Renal cortex interstitium (tissue), 11 donors: ENCODE measurements at regions not wholly inside any gene's neighbourhood (a gene's known extent, or its start where the extent isn't known, plus 50 kb on each side); places are given as distances from the start of the nearest gene placed in this dataset.
"Not testable (repeated sequence)": the region's sequence is repeated elsewhere in the genome, so short reads cannot be mapped to it uniquely, and the experiment has no call there.

Source experiments
- DNase-seq, 11 donors: peaks; one replicate each; pipeline ENCODE4 v3.0.0-alpha.2; 2013; ENCODE audit warnings: low read depth in 9 of 11, low spot score in 4 of 11; ENCODE audit errors: extremely low read depth in 1 of 11

DNA sequence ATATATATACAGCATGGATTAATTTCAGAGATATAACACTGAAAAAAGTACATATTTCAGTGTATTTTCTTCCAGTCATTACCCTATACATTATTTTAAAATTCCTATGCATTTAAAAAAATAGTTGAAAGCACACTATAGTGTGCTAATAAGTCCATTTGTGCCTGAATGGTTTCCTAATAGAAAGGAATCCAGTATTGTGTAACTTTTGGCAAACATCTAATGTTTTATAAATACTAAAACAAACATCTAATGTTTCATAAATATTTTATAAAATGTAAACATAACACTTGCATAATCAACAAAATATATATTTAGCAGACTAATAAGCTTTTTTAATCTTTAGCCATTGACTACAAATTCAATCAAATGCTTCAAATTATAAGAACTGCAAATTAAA lies 126.6 kb upstream of the FIBIN start:
- no peak for DNase-seq

DNA sequence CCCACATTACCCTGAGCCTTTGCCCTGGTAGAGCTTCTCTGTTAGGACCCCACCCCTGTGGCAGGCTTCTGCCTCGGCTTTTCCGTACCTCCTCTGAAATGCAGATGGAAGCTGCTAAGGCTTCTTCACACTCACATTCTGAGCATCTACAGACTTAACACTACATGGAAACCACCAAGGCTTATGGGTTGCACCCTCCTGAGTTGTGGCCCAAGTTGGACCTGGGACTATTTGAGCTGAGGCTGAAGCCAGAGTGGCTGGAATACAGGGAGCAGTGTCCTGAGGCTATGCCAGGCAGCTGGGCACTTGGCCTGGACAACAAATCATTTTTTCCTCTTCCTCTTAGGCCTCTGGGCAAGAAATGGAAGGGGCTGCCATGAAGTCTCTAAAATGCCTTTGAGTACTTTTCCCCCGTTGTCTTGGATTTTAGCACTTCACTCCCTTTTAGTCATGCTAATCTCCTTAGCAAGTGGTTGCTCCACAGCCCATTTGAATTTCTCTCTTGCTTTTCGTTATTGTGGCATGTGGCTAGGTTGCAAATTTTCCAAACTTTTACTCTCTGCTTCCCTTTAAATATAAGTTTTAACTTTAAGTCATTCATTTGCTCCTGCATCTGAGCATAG lies 114.8 kb upstream of the FIBIN start:
- DNase-seq = no peak

DNA sequence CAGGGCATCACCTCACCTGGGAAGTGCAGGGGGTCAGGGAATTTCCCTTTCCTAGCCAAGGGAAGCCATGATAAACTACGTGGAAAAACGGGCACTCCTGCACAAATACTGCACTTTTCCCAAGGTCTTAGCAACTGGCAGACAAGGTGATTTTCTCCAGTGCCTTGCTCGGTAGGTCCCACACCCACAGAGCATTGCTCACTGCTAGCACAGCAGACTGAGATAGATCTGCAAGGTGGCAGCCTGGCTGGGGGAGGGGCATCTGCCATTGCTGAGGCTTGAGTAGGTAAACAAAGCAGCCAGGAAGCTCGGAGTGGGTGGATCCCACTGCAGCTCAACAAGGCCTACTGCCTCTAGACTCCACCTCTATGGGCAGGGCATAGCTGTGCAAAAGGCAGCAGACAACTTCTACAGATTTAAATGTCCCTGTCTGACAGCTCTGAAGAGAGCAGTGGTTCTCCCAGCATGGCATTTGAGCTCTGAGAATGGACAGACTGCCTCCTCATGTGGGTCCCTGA lies 111.5 kb upstream of the FIBIN start:
- not testable (repeated sequence) for DNase-seq

DNA sequence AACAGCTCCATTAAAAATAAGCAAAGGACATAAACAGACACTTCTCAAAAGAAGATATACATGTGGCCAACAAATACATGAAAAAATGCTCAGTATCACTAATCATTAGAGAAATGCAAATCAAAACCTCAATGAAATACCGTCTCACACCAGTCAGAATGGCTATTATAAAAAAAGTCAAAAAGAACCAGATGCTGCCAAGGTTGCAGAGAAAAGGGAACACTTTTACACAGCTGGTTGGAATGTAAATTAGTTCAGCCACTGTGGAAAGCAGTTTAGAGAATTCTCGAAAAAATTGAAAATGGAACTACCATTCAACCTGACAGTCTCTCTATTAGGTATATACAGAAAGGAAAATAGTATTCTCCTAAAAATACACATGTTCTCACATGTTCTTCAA lies 102.4 kb upstream of the FIBIN start:
- no peak for DNase-seq

DNA sequence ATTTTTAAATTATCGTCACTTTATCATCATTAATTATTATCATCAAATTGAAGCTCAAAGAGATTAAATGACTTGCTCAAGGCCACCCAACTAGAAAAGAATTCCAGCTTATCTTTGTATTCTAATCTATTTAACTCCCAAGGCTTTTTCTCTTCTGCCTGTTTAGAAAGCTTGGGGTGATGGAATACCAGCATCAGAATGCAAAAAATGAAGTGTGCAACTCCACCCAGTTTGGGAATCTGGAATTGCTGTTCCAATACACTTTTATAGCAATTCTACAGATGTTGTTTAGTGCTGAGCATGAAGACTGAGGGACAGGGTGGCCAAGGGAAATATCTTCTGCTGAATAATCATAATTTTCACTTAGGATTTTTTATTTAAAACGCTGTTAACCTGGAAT lies 97.2 kb upstream of the FIBIN start:
- no peak for DNase-seq

DNA sequence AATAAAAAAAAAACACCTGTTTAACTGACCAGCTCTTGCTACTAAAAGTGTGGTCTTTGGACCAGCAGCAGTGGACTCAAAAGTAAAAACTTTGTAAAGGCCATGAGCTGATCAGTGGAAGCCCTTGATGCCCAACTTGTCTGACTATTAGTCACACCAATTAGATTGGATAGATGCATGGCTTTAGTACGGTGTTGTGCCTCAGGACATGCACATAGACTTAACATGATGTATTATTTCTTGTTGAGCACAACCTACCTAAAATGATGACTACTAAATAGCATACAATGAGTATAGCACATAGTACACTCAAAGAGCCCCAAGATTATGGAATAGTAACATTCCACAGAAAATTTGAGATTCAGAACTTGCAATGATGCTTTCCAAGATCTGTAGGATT lies 95.1 kb upstream of the FIBIN start:
- DNase-seq = no peak

DNA sequence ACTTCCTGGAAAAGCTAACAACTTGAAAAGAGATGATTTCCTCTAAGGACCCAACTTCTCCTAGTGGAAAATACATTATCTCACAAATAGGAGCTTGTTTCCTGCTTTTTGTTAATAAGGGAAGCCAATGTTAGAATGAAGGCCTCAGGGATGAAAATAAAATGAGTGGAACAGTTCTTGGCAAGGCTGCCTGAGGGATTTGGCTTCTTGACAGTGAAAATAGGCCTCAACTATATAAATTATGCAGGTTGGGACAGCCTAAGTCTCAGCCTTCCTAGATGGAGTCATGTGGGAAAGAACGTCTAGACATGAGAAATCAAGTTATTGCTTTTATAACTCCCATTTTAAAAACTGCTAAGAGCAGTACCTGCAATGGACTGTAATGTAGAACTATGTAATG lies 92.8 kb upstream of the FIBIN start:
- peak in 8 of 11 donors; percentile 16 to 39 (median 18) for DNase-seq

DNA sequence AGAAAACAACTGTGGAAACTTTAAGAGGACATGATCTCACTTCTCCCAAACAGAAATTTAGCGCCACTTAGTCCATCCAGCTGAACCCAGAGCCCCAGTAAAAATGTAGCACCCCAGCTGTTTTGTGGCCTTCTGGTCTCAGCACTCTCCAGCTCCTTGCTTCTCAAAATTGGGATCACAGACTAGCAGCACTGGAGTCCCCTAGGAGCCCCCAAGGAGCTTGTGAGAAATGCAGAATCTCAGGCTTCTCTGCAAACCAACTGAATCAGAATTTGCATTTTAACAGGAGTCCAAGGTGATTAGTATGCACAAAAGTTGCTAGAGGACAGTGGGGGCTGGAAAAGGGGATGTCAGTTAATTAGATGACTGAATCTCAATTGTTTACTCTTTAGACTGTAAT lies 89.8 kb upstream of the FIBIN start:
- DNase-seq = no peak

DNA sequence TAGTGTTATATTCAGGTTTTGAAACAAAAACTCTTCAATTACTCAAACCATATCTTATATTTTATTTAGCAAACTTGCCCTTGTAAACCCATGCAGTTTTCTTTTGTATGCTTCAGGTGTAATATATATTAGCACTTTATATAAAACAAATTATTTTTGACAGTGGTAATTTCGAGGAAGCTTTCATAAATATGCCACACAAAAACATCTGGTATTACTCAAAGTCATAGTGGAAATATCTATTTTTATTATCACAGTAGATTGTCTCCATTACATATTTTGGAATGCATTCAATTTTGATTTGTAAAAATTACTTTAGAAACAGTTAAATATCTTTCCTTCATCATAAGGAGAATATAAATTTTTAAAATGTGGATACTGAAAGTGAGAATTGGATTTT lies 89.1 kb upstream of the FIBIN start:
- no peak for DNase-seq

DNA sequence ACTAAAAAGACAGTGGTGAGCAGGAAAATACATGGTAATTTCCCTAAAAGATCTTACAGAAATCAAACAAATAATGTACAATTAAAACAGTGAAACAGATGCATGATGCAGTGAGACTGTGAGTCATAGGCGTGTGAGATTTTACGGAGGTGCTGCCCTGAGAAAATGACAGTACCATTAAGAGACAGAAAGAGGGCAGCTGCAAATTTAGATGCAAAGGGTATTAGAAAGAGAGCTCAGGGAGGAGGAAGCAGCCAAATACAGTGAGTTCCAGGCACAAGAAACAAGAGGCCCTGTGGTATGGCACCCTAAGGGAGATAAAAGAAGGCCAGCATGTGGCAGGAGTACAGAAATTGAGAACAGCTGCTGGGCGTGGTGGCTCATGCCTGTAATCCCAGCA lies 88.5 kb upstream of the FIBIN start:
- no peak for DNase-seq

DNA sequence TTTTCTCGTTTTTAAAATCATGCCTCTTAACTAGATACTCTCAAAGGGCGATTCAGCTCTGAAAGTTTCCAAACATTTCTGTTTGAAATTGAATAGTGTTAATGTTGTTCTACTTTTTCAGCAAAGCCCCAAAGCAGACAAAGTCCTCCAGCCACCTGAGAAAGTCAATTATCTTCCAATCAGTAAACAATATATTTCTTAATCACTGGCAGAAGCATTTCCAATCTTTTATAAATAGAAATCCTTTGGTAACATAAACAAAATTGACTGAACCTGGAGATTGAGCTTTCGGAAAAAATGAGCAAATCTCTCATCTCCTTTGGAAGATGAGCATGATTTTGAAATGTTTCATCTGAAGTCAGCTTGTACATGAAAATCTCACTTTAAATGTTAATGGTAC lies 84.4 kb upstream of the FIBIN start:
- DNase-seq = no peak

DNA sequence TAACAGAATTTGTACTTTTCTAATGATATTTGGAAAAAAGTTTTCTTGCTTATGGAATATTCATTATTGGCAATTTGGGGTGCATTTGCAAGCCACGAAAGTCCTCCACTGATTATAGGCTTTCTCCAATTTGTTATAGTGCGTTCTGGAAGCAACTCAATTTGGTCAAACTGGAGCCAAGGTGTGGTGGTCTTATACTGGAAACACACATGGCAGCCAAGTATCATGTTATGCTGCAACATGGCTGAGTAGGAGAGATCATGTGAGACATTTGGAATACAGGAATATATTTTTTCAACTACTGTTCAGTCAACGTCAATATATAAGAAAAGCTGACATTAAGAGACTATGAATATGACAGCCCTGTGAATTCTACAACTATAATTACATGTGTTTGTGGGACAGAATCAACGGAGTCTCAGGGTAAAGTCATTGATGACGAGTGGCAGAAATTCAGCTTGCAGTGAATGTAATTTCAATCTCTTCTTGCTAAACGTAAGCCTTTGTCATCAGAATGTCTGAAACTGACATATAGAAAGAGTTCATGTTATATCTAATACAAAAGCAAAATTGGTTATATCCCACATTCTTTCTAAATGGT lies 83.8 kb upstream of the FIBIN start:
- no peak for DNase-seq

DNA sequence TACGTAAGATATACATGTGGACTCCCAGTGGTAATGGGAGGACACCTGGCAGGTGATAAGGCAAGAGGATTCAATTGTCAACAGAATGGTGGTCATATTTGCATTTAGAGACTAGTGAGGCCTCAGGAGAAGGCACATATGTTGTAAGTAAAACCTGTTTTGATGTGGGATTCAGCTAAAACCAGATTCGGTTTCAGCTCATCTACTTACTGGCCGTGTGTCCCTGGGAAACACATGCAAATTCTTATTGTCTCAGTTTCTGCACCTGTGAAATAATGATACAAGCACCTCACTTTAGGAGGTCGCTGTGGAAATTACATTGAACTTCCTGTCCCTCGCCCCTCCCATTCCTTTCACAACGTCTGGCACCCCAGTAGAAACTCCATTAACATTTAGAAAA lies 78.9 kb upstream of the FIBIN start:
- DNase-seq = no peak

DNA sequence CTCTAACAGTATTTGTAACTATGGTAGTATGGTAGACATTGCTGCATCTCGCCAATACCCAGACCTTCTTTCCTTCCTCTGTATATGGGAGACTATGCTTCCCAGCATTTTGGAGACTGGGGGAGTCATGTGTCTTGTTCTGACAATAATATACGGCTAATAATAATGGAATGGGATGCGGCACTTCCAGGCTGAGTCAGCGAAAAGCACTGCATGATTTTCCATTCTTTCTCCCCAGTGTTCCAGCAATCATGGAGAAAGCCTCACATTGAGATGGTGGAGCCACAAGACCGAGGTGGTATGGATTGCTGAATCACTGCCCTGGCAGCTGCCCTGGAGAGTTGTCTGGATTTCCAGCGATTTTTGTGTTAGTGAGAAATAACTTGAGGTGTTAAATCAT lies 77.1 kb upstream of the FIBIN start:
- no peak for DNase-seq

DNA sequence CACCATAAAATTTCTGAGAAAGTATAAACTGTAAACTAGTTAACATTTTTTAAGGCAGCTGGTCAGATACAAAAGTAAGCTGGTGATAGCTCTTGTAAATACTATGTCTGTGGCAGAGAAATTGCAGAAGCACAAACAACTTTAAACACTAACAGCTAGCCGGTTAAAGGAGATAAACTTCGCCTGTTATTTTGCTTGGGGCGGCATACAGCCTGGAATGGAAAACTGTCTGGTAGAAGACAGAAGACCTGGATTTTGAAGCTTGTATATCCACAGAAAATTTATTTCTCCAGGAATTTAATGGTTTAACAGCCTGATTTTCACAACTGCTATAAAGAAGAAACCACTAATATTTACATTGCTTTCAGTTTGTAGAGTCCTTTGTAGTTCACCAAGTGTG lies 65.3 kb upstream of the FIBIN start:
- no peak for DNase-seq

DNA sequence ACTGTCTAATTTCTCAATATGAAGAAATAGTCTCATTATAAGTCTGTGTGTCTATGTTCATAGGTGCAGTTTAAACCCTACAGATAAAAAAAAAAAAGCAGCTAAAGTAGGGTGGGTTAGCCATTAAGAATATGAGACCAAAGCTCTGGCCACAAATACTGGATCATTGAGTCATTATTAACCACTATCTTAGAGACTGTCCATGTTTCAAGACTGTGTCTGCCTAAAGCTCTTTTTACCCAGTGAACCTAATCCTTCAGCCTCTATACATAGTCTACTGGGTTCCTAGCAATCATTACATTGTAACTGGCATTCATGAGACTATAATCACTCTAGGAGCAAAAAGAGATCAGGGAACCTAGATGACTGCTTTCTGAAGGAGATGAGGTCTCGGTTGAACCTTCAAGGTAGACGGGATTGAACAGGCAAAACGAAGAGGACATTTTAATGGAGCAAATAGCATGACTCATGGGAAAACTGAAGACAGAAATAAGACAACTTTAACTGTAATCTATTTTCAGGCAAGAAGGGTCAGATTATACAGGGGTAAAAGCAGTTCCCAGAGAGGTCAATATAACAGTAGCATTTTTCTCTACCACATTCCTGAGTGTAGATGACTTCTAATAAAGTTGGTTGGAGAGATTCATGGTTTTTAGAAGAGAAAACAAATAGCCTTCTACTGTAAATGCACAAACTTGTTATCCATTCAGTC lies 64.0 kb upstream of the FIBIN start:
- DNase-seq = no peak

DNA sequence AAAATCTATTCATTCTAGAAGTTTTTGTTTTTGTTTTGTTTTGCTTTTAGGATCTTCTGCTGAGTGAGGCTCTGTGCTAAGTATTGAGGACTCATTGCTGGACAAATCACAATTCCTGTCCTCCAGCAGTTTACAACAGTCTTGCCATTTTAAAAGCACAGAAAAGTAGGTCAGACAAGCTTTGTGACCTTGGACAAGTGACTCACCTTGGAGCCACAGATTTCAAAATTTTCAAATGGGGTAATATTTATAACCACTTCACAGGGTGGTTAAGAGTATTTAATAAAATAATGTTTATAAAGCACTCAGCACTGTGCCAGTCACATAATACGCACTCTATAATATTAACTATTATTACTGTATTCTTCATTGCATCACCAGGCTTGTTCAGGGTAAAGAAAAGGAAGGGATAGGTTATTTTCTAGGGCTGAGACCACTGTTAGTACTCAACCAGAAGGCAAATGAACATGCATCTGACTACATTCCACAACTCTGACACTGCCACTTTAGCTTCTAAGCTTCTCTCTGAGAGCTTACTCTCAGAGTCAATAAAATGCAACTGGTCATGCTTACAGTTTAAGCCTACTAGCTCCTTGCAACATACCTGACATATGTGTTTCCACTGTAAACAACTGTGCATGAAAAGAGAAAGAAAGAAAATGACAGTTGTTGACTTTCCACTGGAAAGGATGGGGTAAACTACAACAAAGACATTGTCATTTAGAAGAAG lies 63.2 kb upstream of the FIBIN start:
- no peak for DNase-seq

DNA sequence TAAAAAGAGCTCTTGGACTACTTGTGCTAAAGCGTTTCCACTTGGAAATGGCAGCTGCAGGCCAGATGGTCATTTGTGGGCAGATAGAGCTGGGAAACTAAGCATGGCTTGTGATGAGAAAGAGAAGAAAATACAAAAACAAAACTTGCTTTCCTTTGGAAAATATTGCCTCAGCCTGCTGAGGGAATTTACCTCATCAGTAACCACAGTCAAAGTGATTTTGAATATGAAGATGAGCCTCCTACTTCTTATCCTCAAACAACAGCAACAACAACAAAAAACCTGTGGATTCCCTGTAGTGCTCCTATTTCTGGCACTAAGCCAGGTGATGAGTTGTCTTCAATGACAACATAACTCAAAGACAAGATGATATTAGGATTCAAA lies 62.7 kb upstream of the FIBIN start:
- DNase-seq = no peak

DNA sequence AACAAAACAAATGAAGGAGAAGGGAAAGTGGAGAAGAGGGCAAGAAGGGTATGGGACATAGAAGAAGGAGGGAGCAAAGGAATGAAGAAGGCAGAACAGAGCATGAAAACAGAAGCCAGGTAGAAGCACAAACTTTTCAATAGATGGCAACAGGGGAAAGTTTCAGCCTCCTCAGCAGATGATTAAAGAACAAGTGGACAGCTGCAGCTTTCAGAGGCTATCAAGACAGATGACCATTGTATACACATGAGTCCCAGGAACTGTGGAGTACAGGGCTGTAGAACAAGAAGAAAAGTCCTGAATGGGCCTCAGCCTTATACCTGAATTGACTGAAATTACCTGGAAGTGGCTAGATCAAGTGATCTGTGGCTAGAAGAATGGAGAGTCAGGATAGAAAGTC lies 62.0 kb upstream of the FIBIN start:
- no peak for DNase-seq

DNA sequence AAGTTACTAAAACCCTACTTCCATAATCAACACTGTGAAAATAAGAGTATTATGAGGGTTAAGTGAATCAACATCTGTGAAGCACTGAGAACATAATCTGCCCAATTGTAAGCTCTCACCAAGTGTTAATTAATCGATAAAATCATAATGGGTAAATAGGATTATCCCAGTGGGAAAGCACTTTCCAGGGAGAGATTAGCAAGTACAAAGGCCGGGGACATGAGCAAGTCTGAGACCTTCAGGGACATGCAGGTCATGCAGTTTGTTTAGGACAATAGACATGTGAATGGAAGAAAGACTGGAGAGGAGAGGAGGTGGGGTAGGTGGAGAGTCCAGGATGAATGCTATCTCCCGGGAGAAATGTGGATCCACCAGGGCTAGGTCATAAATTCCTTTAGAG lies 57.8 kb upstream of the FIBIN start:
- no peak for DNase-seq
